Lower lobe of right lung (tissue), 2 donors: ENCODE measurements at regions not wholly inside any gene's neighbourhood (a gene's known extent, or its start where the extent isn't known, plus 50 kb on each side); places are given as distances from the start of the nearest gene placed in this dataset.

ENCODE experiments used
- ATAC-seq, 2 donors: fragments of 200-7000 bp; cut with Tn5 transposase; one replicate each; pipeline ENCODE4 v1.9.1; 2020 to 2022; ENCODE audit warnings: mild to moderate bottlenecking in 2 of 2, moderate library complexity in 2 of 2
- DNase-seq: peaks from one replicate; pipeline ENCODE4 v3.0.0-alpha.2; 2020
- H3K27ac ChIP-seq: fragments of 200-600 bp; one replicate; pipeline ENCODE4 v1.8.0; 2022
- H3K27me3 ChIP-seq: fragments of 200-600 bp; one replicate; pipeline ENCODE4 v1.8.0; 2022; ENCODE audit warnings: low read depth
- H3K36me3 ChIP-seq: fragments of 200-600 bp; one replicate; pipeline ENCODE4 v1.8.0; 2022; ENCODE audit warnings: mild to moderate bottlenecking
- H3K4me1 ChIP-seq: fragments of 200-600 bp; one replicate; pipeline ENCODE4 v1.8.0; 2022
- H3K4me3 ChIP-seq: fragments of 200-600 bp; one replicate; pipeline ENCODE4 v1.8.0; 2022; ENCODE audit warnings: mild to moderate bottlenecking
- H3K9me3 ChIP-seq: fragments of 200-600 bp; one replicate; pipeline ENCODE4 v1.8.0; 2022
- CTCF ChIP-seq: fragments of 200-600 bp; IDR thresholded peaks from one replicate; pipeline ENCODE4 v1.8.0; 2022; ENCODE audit warnings: antibody characterized with exemption, mild to moderate bottlenecking
- intact Hi-C: fragments of 100-400 bp; cut with DNase I; formaldehyde crosslinking; loops from one replicate; pipeline ENCODE4 v1.11.0; 2022
- donor health status: DM: no; HTN: yes; CAD: no; lungs with severe emphysema.

GRCh38 chr5:130545291-130545690, 619.8 kb downstream of the HINT1 start:
- Histone ChIP-seq H3K4me1 (no peaks in the 10 kb centered on the region), H3K9me3 (no peaks in the 10 kb centered on the region), H3K4me3 (no peak overlapping the region), H3K27ac (no peak overlapping the region), H3K36me3 (no peaks in the 10 kb centered on the region), H3K27me3 (no peaks in the 10 kb centered on the region)
- TF ChIP-seq CTCF = no peak
- intact Hi-C loops = no loop called here
- no peak for DNase-seq
- peak in 1 of 2 donors; percentile 60 for ATAC-seq

- ATAC-seq (no peak), DNase-seq (no peak)
- intact Hi-C loops = no loop called here
- H3K9me3 ChIP-seq = no peaks in the 10 kb centered on the region
- no peaks in the 10 kb centered on the region for H3K36me3 ChIP-seq
- no peak for TF ChIP-seq CTCF
- H3K4me3 ChIP-seq = no peak overlapping the region
- no peak overlapping the region for H3K27ac ChIP-seq
- H3K4me1 ChIP-seq = no peaks in the 10 kb centered on the region
- no peaks in the 10 kb centered on the region for H3K27me3 ChIP-seq
These were observed 623.3 kb downstream of the HINT1 start for GRCh38 chr5:130541617-130542221.

- TF ChIP-seq CTCF = no peak
- intact Hi-C loops = no loop called here
- H3K4me1 ChIP-seq = no peaks in the 10 kb centered on the region
- H3K9me3 ChIP-seq = no peaks in the 10 kb centered on the region
- H3K27ac ChIP-seq = no peak overlapping the region
- H3K4me3 ChIP-seq = no peak overlapping the region
- ATAC-seq (no peak), DNase-seq (no peak)
- no peaks in the 10 kb centered on the region for H3K27me3 ChIP-seq
- no peaks in the 10 kb centered on the region for H3K36me3 ChIP-seq
These were observed 628.4 kb downstream of the HINT1 start for GRCh38 chr5:130536691-130537090.

DNA sequence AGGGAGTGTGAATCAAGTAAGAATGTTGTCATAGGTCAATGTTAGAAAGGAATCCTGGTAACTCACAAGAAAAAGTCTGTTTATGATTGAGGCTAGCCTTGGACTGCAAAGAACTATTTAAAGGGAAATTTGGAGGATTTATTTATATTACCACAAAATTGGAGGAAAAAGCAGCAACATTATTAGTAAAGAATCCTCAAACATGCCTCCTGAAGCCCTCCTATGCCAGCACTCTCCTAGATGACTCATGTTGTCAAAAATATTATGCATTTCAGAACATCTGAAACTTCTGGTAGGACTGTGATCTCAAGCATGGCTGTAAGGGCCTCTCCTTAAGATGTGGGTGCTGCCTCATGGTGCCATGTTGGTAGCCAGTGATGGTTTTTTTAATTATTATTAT, 628.5 kb downstream of the CHSY3 start:
- TF ChIP-seq CTCF = no peak
- intact Hi-C loops = no loop called here
- peaks cover 5% of the 10 kb centered on the region for H3K4me1 ChIP-seq
- no peaks in the 10 kb centered on the region for H3K27me3 ChIP-seq
- H3K9me3 ChIP-seq = no peaks in the 10 kb centered on the region
- H3K4me3 ChIP-seq = no peak overlapping the region
- no peak overlapping the region for H3K27ac ChIP-seq
- no peak for DNase-seq
- ATAC-seq = no peak
- H3K36me3 ChIP-seq = no peaks in the 10 kb centered on the region

DNA sequence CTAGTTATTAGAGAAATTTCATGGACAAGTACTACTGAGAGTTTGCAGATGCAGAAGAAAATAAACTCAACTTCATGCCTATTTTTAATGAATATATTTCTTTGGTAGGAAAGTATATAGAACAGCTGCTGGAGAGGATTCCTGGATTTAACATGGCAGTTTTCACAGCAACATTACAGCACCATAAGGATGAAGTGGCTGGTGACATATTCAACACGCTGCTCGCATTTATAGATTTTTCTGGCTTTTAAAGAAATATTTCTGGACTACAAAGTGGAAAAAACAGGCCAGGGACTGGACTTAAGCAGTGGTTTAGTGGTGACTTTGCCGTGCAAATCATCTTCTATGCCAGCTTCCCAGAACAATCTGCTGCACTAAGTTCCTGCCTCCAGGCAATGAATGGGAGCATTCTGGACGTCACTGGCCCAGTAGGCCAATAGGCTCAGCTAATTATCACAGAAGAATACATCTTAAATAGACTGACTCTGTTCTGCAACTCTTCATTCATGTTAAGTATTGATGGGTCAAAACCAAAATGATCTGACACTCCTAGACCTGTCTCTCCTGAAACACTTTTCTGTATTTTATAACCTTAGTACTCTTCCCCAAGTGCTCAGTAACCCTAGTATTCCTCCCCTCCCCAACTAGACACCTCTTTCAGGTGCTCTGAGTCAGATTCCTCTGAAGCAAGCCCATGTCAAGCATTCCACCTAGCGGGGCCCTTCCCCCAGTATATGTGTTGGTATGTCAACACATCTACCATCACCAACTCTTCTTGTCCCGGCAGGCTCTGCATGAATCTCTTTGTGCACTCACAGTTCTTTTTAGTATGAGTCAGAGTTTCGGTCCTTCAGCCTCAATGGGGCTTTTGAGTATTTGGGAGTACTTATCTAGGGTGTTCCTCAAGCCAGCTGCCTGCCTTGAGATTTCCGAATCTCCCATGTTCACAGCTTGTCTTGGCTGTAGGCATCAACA, 625.5 kb downstream of the CHSY3 start:
- no peak overlapping the region for H3K27ac ChIP-seq
- H3K4me1 ChIP-seq = peaks cover 5% of the 10 kb centered on the region
- no peak overlapping the region for H3K4me3 ChIP-seq
- H3K9me3 ChIP-seq = no peaks in the 10 kb centered on the region
- H3K27me3 ChIP-seq = no peaks in the 10 kb centered on the region
- ATAC-seq = peak; percentile 94
- intact Hi-C loops = no loop called here
- no peaks in the 10 kb centered on the region for H3K36me3 ChIP-seq
- DNase-seq = peak; percentile 70
- no peak for TF ChIP-seq CTCF
